Cardiac muscle cell (in vitro differentiated cells and primary cell): ENCODE measurements at regions not wholly inside any gene's neighbourhood (a gene's known extent, or its start where the extent isn't known, plus 50 kb on each side); places are given as distances from the start of the nearest gene placed in this dataset.
"Not testable (repeated sequence)": the region's sequence is repeated elsewhere in the genome, so short reads cannot be mapped to it uniquely, and the experiment has no call there.

ENCODE experiments used
- DNase-seq, 2 donors: peaks; one replicate each; pipeline versions ENCODE4 v3.0.0 to v3.0.0-alpha.2; 2010 to 2017; ENCODE audit warnings: low read depth in 1 of 2, low spot score in 1 of 2
- H3K27ac ChIP-seq: fragments of 200-600 bp; sonication (generic); 2 replicates; pipeline ENCODE4 v1.5.1; 2016
- H3K27me3 ChIP-seq: fragments of 200-600 bp; sonication (generic); 2 replicates; pipeline ENCODE4 v1.6.0; 2016; ENCODE audit warnings: control low read depth
- H3K36me3 ChIP-seq: fragments of 200-600 bp; sonication (generic); 2 replicates; pipeline ENCODE4 v1.5.1; 2016; ENCODE audit warnings: control low read depth
- H3K4me1 ChIP-seq: fragments of 200-600 bp; sonication (generic); 2 replicates; pipeline ENCODE4 v1.8.1; 2017; ENCODE audit warnings: low read depth, mild to moderate bottlenecking, mixed run types
- H3K4me3 ChIP-seq: fragments of 200-600 bp; sonication (generic); 2 replicates; pipeline ENCODE4 v1.5.1; 2016; ENCODE audit warnings: mild to moderate bottlenecking
- H3K9me3 ChIP-seq: fragments of 200-600 bp; sonication (generic); 2 replicates; pipeline ENCODE4 v1.5.1; 2017; ENCODE audit warnings: low read depth, mild to moderate bottlenecking, control low read depth
- CTCF ChIP-seq: IDR thresholded peaks from 2 replicates; pipeline ENCODE4 v1.5.1; 2012; ENCODE audit warnings: low read depth, mild to moderate bottlenecking, low read length

DNA sequence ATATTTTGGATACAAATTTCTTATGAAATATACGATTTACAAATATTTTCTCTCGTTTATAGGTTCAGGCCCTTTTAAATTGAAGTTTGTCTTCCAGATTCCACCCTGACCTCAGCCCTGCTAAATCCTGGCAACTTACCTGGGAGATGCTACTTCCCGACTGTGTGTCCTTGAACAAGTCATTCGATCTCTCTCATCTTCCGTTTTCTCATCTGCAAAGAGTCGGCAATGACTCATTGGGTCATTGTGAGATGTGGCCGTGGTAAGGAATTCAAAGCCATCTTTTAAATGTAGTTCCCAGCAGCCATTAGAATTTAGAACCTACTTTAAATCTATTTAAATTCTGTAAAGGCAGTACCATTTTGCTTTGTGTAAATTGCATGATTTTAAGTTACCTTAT lies 72.5 kb downstream of the LHX2 start:
- DNase-seq, result no peak
- no peak for TF ChIP-seq CTCF
- no peaks in the 10 kb centered on the region for H3K36me3 ChIP-seq
- H3K4me3 ChIP-seq, result no peak overlapping the region
- no peak overlapping the region for H3K27ac ChIP-seq
- H3K4me1 ChIP-seq, result no peaks in the 10 kb centered on the region
- H3K9me3 ChIP-seq, result no peaks in the 10 kb centered on the region
- no peaks in the 10 kb centered on the region for H3K27me3 ChIP-seq

DNA sequence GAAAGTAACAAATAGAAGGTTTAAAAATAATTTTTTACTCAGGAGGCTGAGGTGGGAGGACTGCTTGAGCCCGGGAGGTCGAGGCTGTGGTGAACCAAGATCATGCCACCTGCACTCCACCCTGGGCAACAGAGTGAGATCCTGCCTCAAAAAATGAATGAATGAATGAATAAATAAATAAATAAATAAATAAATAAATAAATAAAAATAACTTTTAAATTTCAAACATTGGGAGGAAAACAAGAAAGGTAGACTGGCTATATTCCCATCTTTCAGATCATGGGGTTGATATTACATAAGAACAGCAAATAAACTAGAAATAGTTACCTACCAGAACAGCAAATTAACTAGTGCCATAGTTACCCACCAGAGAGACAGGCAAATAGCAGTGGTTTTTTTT lies 75.7 kb downstream of the LHX2 start:
- no peaks in the 10 kb centered on the region for H3K36me3 ChIP-seq
- no peak overlapping the region for H3K27ac ChIP-seq
- no peaks in the 10 kb centered on the region for H3K9me3 ChIP-seq
- DNase-seq, result no peak
- no peak for TF ChIP-seq CTCF
- no peaks in the 10 kb centered on the region for H3K27me3 ChIP-seq
- H3K4me1 ChIP-seq, result no peaks in the 10 kb centered on the region
- no peak overlapping the region for H3K4me3 ChIP-seq

- no peaks in the 10 kb centered on the region for H3K4me1 ChIP-seq
- H3K4me3 ChIP-seq, result no peak overlapping the region
- H3K27ac ChIP-seq, result no peak overlapping the region
- no peaks in the 10 kb centered on the region for H3K9me3 ChIP-seq
- no peak for DNase-seq
- H3K36me3 ChIP-seq, result no peaks in the 10 kb centered on the region
- H3K27me3 ChIP-seq, result no peaks in the 10 kb centered on the region
- TF ChIP-seq CTCF, result no peak
Measured at GRCh38 chr9:124088476-124088837, 76.9 kb downstream of the LHX2 start.

- not testable (repeated sequence) for H3K4me1 ChIP-seq, H3K4me3 ChIP-seq, H3K36me3 ChIP-seq, DNase-seq, H3K9me3 ChIP-seq, H3K27ac ChIP-seq, H3K27me3 ChIP-seq
Measured at GRCh38 chr9:124089631-124090488, 78.3 kb downstream of the LHX2 start.

DNA sequence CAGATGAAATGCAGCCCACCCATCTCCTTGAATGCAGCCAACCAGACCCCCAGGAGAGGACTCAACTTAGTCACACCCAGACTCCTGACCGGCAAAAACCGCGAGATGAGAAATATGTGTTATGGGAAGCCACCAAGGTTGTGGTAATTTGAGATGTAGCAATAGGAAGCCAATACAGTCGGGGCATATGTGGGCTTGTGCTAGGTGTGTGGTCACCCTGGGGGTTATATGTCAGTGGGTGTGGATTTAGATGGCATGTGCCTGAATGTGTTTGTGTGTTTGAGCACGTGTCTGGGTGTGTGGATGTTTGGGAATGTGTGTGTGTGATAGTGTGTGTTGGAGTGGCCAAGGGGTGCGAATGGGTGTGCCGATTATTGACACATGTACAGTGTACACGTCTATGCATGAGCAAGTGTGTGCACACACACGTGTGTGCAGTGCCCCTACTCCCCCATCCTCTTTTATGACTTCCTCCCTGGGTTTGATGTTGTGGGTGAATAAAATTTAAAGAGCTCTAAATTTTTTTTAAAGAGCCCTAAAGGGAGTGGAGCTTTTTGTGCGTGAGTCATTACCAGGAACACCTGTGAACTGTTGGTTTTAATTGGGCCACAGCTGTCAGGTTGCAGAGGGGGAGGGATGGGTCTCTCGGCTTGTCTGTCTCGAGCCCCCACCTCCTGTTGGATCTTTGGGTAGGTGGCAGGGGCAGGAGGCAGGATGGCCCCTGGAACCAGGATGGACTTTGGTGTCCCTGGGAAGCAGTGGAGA lies 86.8 kb downstream of the LHX2 start:
- Histone ChIP-seq H3K27me3 (peaks cover 11% of the 10 kb centered on the region), H3K4me1 (no peaks in the 10 kb centered on the region), H3K27ac (no peak overlapping the region), H3K4me3 (no peak overlapping the region), H3K36me3 (no peaks in the 10 kb centered on the region), H3K9me3 (no peaks in the 10 kb centered on the region)
- TF ChIP-seq CTCF, result no peak
- DNase-seq, result no peak

DNA sequence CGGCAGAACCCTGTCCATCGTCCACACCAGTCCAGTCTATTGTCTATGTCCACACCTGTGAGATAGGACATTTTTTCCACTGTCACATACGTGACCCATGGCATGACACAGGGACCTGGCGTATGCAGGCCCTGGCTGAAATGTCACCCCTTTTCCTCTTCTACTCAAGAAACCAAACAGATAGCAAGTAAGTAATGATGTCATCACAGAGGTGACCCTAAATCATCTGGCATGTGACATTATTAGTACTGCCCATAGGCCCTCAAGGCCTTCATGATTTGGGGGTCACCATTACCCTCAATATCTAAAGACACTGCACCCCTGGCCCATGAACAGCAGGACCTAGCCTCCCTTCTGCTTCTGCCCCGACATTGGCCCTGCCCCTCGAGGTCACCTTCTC lies 88.3 kb downstream of the LHX2 start:
- H3K27ac ChIP-seq, result no peak overlapping the region
- no peak for DNase-seq
- H3K4me3 ChIP-seq, result no peak overlapping the region
- no peak for TF ChIP-seq CTCF
- H3K27me3 ChIP-seq, result peaks cover 11% of the 10 kb centered on the region
- no peaks in the 10 kb centered on the region for H3K36me3 ChIP-seq
- no peaks in the 10 kb centered on the region for H3K9me3 ChIP-seq
- no peaks in the 10 kb centered on the region for H3K4me1 ChIP-seq
